ENCODE measurements at regions not wholly inside any gene's neighbourhood (a gene's known extent, or its start where the extent isn't known, plus 50 kb on each side); places are given as distances from the start of the nearest gene placed in this dataset.
"Not testable (repeated sequence)": the region's sequence is repeated elsewhere in the genome, so short reads cannot be mapped to it uniquely, and the experiment has no call there.

GRCh38 chr17:71513725-71514124, 607.1 kb upstream of the SOX9 start:
- not testable (repeated sequence) for DNase-seq

DNA sequence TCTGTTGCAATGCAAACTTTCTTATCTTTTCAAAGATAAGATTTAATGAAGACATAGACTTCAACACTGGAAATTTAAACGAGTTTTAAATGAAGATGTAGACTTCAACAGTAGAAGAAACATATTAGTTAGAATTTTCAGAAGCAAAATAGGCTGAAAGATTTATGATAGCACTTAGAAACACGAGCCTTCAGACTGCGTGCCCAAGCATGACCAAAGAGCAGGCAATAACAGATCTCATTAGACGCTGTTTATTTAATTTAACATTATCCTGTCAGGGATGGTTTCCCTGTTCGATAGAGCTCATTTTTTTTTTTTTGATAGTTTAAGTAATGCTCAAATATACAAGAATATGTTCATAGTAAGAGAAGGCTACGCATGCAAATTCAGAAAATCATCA, 604.7 kb upstream of the SOX9 start:
- DNase-seq = no peak

DNA sequence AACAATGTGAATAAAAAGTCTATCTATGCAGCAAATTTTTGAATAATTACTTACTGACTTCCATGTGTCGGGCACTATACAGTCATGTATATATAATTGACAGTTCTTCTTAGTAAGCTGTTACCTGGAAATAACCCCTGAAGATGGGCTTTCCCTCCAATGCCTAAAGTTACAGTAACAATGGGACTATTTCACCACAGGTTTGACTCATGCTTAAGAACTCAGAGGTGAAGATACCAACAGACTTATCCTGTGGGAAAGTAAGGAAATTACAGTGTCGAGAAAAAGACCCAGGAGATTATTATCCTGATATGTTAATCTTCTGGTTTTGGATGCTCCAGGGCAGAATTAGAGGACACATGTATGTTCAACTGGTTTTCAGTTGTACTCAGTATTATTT, 601.5 kb upstream of the SOX9 start:
- no peak for DNase-seq

- DNase-seq = no peak
Observed at GRCh38 chr17:71521724-71522123, 599.1 kb upstream of the SOX9 start.

GRCh38 chr17:71522383-71522782, 598.4 kb upstream of the SOX9 start:
- DNase-seq = no peak

DNA sequence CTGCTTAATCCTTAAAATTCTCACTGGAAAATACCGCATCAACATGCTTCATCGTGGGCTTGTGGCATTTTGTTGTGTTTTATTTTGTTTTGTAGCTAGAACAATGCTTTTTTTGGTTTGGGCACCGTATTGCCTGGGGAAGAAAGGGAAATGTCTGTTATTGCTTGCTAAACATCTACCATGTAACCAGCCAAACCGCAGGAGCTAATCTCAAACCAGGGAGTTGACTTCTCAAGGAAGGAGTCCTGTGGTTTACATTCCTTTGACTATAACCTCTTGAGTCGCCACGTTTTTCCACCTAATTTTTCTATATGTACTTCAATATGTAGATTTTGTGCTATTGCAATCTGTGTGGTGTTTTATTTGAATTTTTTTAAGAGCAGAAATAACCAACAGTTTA, 593.5 kb upstream of the SOX9 start:
- DNase-seq = no peak

DNA sequence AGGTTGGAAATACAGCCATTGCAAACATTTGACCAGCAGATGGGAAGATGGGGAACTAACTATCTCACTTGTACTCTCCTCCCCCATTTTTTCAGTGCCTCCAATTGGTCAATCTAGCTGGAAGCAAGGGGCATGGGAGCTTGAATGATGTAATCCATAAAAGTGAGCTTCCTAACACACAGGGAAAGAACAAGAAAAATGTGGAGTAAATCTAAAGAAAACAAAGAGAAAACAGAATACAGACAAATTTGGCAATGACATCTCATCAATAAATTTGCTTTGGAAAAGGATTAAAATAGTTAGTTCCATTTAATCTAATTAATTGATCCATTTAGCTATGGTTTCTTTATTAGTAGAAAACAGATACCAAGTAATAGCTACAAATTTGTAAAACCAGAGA, 592.6 kb upstream of the SOX9 start:
- no peak for DNase-seq

GRCh38 chr17:71530248-71530647, 590.6 kb upstream of the SOX9 start:
- no peak for DNase-seq

DNA sequence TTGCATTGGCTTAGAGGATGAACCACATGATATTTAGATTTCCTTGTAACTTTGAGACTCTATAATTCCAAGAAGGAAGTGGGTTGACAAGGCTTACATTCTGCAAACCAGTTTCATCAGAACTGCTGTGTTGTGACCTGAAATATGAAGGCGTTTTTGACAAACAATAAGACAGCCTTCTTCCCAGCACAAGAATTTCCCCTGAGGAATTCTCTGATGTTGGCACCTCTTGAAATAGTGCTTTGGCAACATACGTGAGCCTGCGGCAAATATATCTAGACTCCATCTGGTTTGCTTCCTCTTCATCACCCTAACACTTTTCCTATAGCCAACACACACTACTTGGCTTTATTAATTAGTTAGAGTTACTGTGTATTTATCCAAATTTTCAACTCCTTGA, 585.5 kb upstream of the SOX9 start:
- no peak for DNase-seq

DNA sequence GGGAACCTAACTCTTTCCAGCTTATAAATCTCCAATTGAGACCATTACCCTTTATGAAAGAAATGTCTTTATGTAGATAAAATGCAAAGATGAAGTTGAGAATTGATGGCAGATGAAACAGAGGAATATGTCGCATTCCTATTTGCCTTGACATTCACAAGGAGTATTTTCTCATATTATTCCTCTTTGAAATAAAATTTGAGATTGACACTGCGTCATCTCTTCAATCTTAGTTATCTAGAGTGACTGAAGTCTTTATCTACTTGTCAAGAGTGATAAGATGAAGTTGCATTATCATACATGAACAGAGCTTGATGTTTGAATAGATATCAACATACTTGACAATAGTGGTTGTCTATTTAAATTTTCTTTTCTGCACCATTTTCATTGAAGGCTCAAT, 574.4 kb upstream of the SOX9 start:
- no peak for DNase-seq

DNA sequence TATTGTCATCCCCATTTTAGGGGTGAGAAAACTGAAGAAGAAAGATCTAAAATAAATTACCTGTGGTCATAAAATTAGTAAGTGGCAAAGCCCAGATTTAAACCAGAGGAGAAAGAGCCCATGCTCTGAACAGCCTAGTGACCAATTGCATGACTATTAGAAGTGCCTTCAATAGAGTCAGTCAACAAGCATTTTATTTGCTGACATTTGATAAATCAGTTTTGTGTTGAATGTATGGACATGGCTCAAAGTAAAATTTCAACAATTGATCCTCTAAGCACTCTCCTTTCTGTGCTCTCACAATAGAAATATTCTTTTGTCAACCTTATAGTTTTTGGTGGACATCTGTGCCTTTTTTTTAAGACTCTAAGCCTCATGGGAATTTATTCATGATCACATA, 572.9 kb upstream of the SOX9 start:
- DNase-seq = no peak

GRCh38 chr17:71548540-71549190, 572.2 kb upstream of the SOX9 start:
- no peak for DNase-seq

- DNase-seq = no peak
Observed at GRCh38 chr17:71550675-71551074, 570.1 kb upstream of the SOX9 start.

DNA sequence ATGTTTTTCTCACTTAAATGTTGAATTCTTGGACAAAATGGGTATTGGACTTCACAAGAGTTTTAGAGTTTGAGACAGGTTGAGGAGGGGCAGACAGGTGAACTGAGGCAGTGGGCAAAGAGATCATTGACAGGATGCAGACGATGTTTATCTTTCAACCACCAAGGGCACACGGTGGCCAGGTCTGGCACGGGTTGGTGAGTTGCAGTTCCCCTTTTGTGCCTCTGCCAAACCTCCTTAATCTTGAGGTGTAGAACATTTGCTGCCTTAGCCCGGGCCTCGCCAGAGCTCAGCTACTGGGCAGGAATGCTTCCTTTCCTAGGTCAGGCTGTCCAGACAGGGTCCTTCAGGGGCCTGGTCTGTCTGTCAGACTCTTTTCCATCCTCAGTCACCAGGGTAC, 567.4 kb upstream of the SOX9 start:
- no peak for DNase-seq

- DNase-seq = no peak
Observed at GRCh38 chr17:71558901-71559300, 561.9 kb upstream of the SOX9 start.

DNA sequence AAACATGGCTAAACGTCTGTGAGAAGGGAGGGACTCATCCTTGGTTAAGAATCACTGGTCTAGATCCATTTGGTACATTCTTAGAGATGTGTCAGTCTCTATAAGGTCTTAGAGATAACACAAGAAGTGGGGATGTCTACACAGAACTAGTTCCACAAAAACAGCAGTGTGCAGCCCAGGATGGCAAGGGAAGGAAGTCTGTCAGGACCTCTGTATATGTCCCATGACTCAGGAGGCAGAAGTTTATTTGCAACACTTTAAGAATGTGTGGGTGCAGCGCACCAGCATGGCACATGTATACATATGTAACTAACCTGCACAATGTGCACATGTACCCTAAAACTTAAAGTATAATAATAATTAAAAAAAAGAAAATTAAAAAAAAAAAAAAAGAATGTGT, 548.5 kb upstream of the SOX9 start:
- DNase-seq = no peak

GRCh38 chr17:71578446-71578845, 542.4 kb upstream of the SOX9 start:
- no peak for DNase-seq

DNA sequence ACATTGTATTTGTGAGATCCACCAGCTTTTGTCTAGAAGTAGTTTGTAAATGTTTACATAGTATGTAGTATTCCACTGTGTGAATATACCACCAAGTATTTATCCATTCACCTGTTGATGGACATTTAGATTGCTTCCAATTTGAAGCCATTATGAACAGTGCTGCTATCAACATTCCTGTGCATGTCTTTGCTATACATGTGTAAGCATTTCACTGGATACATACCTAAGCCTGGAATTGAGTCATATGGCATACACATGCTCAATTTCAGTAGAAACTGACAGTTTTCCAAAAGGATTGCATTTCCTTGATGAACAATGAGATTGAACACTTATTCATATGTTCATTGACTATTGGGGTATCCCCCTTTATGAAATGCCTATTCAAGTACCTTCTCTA, 540.6 kb upstream of the SOX9 start:
- no peak for DNase-seq

GRCh38 chr17:71585540-71585939, 535.3 kb upstream of the SOX9 start:
- DNase-seq = no peak

- no peak for DNase-seq
Observed at GRCh38 chr17:71592431-71592830, 528.4 kb upstream of the SOX9 start.

GRCh38 chr17:71593078-71593477, 527.7 kb upstream of the SOX9 start:
- no peak for DNase-seq

DNA sequence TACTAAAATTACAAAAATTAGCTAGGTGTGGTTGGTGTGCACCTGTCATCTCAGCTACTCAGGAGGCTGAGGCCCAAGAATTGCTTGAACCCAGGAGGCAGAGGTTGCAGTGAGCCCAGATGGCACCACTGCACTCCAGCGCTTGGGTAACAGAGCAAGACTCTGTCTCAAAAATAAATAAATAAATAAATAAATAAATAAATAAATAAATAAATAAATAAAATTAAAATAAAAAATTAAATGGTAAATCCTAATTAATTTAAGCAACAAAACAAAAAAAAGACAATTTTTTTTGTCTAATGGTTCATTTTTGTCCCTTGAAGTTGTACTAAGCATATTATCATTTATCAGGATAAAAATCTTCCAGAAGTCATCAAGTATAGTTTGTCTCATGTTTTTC, 521.2 kb upstream of the SOX9 start:
- not testable (repeated sequence) for DNase-seq

DNA sequence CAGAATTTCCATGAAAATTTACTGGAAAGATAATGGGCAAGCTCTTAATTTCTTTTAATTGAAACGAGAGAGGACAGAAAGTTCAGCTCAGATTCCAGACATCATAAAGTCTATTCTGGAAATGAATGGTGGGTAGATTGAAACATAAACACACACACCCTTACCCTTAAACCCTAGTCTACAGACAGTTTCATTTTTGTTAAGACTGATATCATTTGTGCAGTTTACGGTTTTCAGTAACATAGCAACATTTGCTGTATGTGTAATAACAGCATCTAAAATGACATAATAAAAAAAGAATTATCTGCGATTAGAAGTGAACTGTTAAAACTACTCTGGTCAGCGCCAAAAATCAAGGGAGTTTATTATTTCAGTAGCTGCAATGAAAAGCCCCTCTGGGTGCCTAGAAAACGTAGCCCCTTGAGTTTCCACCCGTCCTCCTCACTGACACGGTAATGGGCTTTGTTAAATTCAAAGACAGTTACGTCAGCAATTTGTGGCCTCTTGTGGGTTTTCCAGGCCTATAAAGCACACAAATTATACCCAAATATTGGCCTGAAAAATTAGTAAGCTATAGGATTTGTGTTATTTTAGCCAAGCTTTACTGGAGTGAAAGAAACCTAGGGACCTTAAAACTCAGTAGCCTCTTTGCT, 520.6 kb upstream of the SOX9 start:
- DNase-seq = no peak

GRCh38 chr17:71601894-71602504, 518.8 kb upstream of the SOX9 start:
- DNase-seq = no peak

DNA sequence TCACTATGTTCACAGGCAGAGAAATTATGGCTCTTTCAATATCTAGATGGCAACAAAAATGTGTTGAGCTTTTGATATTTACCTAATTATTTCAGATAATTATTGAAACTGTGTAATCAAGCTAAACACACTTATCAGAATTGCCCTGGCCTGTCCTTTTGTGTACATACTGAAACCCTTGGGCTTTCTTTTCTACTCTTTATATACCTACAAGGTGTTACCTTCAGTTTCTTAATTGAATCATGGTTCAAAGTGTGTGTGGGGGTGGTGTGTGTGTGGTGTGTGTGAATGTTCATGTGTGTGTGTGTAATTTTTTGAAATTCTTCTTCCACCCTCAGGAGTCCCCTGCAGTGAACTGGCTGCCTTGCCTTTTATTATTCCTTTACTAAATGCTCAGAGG, 506.8 kb upstream of the SOX9 start:
- no peak for DNase-seq
